ENCODE measurements at regions not wholly inside any gene's neighbourhood (a gene's known extent, or its start where the extent isn't known, plus 50 kb on each side); places are given as distances from the start of the nearest gene placed in this dataset.
"Not testable (repeated sequence)": the region's sequence is repeated elsewhere in the genome, so short reads cannot be mapped to it uniquely, and the experiment has no call there.

DNA sequence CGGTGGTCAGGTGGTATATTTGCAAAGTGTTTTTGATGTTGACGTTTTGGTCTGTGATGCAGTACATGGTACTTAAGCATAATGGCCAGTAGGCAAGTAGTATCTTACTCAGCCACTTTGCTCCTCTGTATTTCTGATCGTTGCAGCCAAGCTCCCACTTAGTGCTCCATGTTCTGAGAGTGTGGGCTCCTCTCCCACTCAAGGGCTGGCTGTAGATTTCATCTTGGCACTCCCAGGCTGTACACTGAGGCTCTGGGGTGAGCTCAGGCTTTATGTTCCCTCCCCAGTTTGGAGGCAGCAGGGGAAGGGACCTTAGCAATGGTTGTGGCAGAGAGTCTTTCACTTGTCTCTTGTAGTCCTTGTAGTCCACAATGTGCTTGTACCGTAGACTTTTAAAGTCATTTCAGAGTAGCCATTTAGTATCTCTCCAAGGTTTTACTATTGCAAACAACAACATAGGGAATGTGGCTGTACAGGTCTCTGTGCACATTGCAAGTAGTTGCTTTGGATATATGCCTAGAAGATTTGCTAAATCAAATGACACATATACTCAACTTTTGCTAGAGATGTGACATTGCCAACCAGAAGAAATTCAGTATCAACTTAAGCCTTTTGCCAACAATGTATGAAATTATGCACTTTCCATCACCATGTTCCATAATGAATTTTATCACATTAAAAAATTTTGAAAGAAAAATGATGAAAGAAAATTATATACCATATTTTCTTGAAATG, 304.3 kb upstream of the CTNND2 start:
- DNase-seq: no peak

DNA sequence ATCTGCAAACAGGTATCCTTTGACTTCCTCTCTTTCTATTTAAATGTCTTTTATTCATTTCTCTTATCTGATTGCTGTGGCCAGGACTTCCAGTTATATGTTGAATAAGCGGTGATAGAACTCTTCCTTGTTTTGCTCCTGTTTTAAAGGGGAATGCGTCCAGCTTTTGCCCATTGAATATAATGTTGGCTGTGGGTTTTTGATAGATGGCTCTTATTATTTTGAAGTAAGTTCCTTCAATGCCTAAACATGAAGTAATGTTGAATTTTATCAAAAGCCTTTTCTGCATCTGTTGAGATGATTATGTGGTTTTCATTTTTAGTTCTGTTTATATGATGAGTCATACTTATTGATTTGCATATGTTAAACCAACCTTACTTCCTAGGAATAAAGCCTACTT, 300.5 kb upstream of the CTNND2 start:
- DNase-seq: no peak

DNA sequence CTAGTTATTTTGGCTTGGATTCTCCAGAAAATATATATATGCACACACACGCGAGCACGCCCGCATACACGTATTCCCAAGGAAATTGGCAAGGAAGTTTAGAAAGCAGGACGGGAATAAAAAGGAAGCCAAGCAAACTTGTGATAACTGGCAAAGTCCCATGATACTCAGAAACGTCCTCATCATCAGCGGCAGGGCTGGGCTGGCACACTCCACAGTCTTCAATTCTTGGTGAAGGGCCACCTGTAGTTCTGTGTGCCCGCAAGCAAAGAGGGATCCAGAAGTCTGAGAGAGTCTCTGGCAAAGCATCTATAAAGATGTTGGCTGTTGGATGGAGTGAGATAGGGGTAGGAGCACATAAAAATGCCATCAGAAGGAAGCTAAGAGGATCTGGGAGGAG, 289.3 kb upstream of the CTNND2 start:
- no peak for DNase-seq

DNA sequence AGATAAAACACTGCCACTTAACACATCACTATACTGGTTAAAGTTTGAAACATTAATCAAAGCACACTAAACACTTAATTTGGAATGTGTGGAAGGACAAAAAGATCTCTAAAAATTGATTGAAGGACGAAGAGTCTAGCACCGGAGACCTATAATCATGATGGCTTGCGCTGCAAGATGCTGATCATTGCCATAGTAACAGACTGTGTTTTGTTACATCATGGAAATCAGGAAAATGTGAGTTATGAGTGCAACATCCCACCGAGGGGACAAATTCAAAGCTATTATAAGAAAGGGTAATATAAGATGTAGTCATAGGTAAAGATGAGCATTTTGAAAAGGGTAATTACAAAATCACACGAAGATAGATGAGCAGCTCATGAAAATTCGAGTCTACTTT, 278.8 kb upstream of the CTNND2 start:
- no peak for DNase-seq

DNA sequence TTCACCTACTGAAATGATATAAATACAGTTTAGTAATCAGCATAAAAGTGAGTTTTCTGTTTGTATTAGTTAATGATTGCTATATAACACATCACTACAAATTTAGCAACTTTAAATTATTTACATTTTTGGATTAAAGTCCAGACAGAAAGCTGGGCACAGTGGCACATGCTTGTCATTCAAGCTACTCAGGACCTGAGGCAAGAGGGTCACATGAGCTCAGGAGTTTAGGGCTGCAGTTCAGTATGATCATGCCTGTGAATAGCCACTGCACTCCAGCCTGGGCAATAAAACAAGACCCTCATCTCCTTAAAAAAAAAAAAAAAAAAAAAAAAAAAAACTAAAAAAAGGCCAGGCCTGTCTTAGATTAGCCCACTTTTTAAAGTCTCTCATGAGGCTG, 273.6 kb upstream of the CTNND2 start:
- no peak for DNase-seq

DNA sequence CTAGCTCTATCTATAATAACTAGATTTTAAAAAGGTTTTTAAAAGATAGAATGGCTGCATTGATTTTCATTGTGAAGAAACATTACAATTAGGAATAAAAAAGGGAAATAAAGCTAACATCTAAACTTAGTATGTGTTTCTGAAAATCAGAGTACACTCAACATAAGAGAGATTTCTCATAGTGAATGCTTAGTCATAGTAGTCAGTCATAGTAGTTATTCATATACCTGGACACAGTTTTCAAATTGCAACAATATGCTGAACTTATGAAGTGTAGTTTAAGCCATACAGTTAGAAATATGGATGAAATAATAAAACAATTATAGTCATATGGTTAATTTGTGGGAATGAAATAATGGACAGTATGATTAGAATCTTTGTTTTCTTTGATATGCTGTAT, 273.0 kb upstream of the CTNND2 start:
- no peak for DNase-seq

DNA sequence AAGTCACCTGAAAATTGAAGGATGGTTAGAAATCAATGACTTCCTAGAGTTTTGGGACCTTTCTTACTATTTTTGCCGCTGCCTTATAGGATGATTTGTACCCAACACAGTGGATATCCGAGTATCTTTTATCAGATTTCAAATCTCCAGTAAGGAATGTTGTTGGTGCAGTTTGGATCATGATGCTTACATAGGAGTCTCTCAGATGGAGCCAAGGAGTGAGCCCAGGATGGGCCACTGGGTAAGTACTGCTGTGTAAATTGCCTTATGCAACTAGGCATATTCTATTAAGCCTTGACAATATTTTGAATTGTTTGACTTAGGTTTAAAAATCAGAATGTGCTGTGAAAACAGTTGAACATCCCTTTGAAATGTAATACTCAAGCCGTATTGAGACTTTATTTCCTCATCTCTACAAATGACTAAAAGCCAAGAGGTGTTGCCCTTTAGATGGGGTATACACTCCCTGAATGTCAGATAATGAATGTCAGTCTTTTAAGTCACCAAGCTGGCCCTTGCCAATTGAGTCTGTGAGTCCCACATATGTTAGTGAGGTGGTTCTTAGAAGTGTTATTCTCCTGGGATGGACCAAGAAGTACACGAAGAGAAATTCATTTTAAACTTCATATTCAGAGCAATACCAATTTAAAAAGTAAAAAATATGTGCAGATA, 271.8 kb upstream of the CTNND2 start:
- DNase-seq: no peak

DNA sequence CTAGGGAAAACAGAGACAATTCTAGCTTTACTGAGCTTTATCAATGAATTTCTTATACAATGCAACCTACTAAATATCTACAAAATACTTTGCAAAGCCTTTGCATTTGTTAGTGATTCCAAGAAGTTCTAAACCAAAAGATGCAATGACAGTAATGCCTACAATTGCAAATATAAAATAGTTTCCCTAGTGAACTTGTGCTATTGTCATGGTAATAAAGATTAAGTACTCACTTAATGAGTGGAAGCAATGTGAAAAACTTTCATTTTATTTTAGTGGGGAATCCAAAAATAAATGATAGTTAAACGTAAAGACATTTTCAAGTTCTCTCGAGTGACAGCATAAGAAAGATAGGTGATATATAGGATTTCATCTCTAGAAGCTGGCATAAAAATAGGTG, 270.5 kb upstream of the CTNND2 start:
- no peak for DNase-seq

DNA sequence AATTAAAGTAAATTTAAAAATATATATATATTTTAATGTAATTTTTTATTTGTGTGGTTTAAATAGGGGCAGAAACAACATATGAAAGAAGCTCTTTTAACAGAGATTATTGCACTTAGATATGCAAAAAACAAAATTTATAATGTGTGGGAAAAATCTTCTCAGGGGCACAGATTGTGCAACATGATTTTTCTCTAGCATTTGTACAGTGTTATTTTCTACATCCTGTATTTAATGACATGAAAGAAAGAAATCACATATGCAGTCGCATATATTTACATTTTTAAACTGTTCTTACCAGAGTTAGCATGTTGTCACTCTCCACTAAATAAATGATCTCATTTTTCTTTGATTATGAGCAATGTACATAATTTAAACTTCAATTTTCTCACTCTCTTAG, 265.3 kb upstream of the CTNND2 start:
- no peak for DNase-seq

DNA sequence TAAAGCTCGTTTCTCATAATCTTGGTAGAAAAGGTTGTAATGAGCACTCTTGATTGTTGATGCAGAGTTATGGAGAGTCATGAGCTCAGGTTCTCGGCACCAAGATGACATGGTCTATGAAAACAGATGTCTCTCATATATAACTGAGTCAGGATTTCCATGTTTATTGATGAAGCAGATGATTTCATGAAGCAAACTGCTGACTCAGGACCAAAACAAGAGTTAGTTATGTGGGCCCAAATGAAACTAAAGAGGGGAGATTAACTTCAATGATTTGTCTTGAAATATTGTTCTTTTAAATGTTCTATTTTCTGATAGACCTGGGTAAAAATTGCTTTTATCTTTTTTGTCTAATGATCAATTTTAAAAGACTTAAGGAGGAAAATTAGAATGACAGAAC, 258.6 kb upstream of the CTNND2 start:
- DNase-seq: no peak

DNA sequence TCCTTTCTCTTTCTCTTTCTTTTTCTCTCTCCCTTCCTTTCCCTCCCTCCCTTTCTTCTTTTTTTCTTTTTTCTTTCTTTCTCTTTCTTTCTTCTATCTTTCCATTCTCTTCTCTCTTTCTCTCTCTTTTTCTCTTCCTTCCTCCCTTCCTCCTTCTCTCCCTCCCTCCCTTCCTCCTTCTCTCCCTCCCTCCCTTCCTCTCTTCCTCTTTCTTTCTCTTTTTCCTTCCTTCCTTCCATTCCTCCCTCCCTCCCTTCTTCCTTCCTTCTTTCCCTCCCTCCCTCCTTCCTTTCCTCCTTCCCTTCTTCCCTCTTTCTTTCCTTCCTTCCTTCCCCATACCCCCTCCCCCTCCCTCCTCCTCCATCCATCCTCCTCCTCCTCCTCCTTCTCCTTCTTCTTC, 243.3 kb upstream of the CTNND2 start:
- no peak for DNase-seq

DNA sequence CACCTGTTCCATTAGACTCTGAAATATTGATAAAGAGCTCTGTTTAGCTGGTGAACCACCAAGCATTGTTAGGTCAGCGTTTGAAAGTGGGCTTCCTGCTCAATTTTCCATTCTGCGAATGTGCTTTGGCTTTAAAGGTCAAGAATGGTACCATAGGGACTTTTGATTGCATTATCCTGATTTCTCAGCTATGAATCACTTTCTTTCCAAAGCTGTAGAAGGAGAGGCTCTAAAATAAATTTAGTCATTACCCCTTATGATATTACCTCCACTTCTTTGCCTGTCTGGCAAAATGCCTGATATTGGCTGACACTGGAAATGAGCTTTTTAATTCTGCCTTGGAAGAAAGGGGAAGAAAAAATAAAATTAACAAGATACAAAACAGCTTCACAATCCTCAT, 237.2 kb upstream of the CTNND2 start:
- DNase-seq: no peak

DNA sequence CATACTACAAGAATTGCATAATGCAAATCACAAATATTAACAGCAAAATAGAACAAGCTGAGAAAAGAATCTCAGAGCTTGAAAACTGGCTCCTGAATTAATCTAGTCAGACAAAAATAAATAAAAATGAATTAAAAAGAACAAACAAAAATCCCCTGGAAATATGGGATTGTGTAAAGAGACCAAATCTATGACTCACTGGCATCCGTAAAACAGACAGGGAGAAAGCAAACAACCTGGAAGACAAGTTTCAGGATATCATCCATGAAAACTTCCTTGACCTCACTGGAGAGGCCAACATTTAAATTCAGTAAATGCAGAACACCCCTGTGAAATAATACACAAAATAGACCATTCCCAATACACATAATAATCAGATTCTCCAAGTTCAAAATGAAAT, 229.3 kb upstream of the CTNND2 start:
- no peak for DNase-seq

DNA sequence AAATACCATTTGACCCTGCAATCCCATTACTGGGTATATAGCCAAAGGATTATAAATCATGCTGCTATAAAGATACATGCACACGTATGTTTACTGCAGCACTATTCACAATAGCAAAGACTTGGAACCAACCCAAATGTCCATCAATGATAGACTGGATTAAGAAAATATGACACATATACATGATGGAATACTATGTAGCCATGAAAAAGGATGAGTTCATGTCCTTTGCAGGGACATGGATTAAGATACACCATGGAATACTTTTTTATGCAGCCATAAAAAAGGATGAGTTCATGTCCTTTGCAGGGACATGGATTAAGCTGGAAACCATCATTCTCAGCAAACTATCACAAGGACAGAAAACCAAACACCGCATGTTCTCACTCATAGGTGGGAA, 226.8 kb upstream of the CTNND2 start:
- DNase-seq: not testable (repeated sequence)

DNA sequence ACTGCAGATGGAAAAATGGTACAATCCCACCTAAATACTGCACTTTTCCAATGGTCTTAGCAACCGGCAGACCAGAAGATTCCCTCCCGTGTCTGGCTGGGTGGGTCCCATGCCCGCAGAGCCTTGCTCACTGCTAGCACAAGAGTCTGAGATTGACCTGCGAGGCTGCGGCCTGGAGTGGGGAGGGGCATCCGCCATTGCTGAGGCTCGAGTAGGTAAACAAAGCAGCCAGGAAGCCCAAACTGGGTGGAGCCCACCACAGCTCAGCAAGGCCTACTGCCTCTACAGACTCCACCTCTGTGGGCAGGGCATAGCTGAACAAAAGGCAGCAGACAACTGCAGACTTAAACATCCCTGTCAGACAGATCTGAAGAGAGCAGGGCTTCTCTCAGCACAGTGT, 221.6 kb upstream of the CTNND2 start:
- no peak for DNase-seq

DNA sequence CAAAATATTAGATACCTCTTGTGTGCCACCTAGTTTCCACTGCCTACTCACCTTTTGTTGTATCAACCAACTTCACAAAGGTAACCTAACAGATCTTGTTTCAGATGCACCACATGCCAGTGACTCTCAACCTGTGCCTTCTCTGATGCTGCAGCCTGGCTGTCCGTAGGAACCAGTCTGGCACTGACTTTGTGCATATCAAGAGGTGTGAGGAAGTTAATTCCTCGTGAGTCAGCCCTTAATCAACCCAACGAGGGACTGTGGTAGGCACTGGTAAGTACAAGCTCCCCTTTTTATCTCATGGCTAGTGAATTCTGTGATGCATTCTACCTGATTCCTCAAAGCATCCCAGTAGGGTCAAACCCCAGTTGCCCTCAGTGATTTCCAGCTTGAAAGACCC, 215.4 kb upstream of the CTNND2 start:
- no peak for DNase-seq

DNA sequence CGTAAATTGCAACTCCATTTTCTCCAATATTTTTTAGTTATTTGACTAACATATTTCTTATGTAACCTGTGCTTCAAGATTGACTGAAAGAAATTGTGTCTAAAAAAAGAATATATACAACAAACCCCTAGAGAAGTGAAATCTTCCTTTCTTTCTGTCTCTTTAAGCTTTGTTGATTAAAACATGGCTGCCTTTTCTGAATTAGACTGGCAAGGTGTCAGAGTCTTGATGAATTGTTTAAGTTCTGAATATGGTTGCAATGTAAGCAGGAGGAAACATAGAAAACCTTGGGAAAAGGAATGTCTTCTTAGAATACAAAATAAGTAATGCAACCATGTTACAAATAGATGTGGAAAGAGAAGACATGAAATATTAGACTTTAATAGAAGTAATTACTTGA, 209.8 kb upstream of the CTNND2 start:
- no peak for DNase-seq

DNA sequence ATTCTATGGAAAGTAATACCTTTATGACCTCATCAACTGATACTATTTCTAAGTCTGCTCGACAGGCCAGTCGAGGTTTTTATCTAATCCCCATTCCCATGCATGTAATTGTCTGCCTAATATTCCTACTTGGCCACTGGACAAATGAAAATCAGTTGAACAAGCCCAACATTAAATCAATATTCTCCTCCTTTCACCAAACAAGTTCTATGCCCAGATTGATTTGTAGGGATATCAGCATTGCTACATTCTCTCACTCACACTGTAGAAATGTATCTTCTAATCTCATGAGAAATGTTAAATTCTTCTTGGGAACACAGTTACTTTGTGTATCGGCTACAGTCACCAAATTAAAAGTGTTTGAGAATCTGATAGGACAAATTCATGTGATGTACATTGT, 208.8 kb upstream of the CTNND2 start:
- no peak for DNase-seq

DNA sequence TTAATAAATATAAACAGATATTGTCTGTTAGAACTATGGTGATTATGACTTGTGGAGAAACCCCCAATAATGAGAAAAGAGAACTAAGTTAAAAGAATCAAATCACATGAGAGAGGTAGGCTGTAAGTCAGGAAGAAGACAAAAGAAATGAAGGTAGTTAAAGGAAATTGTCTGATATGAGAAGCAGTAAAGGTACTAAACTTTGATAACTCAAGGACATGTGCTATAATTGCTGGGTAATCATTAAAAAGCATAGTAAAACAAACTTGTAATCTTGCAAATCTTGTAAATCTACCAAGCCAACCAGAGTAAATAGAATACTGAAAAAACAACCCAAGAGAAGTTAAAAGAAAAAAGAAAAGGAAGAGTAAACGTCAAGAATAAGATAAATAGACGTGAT, 207.0 kb upstream of the CTNND2 start:
- no peak for DNase-seq

DNA sequence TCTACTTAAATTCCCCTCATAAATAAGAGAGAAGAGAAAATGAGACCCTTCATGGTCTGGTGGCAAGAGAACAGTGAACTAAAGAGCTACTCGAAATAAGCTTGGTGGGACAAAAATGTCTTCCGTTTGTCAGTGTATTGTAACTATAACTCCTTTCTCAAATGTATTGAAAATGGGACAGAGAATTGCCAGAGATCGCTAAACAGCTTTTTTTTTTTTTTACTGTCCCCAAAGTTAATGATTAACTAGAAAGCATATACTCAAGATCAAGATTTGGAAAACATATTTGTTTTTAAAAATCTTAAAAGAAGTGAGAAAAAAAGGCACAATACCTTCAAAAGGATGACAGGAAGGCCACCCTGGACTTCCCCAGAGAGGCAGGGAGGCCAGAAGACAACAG, 206.4 kb upstream of the CTNND2 start:
- DNase-seq: no peak

DNA sequence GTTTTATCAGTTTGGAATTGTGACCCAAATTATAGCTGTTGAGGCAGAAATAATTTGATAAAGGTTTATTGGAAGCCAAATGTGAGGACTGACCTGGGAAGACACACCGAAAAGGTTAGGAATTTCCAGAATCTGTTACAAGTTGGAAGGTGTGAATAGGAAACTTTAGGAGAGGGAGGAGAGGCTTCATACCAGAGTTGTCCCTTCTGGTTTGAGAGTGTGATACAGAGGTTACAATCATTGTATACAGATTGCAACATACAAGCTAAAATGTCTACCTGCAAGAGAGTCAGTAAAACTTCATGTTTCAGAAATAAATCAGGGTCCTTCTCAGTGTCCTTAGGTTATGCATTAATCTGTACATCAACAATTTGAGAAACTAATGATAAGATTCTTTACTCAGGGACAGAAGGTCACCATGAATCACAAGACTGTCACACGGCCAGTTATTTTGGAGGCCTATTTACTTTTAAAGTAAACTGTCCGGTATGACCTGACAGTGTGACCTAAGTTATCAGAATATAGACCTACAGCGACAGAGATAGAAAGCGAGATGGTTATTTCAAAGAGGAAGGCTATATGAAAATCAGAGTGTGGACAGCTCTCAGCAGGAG, 204.9 kb upstream of the CTNND2 start:
- DNase-seq: no peak

DNA sequence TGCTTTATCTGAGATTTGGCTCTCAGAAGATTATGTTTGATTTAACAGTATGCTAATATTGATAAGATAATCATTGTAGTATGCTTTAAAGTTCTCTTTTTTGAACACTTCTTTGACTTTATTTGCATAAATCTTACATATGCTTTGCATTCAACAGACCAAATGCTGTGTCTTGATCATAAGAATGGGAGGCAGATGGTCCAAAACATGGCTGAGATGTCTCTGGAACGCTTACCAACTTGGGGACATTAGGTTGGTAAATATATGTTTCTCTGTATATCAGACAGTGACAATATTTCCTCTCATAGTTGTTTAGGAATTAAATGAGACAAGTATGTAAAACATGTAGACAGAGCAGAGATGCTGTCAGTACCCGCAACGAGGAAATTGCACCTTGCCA, 197.9 kb upstream of the CTNND2 start:
- DNase-seq: no peak

DNA sequence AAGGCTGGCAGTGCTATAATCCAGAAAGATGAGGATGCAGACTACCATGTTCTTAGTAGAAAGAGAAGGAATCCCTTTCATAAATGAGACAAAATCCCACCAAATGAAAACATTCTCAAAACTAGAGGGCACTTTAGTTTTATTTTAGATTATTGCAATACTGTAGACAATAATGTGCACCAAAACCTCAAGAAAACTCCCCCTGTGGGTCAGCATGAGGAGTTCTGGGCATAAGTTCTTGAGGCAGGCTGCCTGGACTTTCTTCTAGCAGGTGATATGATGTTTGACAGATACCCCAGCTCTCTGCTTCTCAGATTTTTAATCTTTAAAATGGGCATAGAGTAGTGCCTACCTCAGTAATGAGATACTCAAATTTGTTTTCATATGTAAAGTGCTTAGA, 196.3 kb upstream of the CTNND2 start:
- no peak for DNase-seq

DNA sequence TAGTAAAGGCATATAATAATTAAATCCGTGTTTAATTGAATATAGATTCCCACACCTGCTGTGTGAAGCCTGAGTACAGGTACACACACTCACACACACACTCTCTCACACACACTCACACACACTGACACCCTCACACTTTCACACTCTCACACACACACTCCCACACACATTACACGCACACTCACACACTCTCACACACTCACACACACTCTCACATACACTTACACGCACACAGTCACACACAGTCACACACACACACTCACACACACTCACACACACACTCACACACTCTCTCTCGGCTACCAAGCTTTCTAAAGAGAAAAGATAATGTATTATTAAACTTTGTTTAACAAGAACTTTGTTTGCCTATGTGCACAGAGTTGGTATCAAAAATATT, 195.1 kb upstream of the CTNND2 start:
- no peak for DNase-seq

DNA sequence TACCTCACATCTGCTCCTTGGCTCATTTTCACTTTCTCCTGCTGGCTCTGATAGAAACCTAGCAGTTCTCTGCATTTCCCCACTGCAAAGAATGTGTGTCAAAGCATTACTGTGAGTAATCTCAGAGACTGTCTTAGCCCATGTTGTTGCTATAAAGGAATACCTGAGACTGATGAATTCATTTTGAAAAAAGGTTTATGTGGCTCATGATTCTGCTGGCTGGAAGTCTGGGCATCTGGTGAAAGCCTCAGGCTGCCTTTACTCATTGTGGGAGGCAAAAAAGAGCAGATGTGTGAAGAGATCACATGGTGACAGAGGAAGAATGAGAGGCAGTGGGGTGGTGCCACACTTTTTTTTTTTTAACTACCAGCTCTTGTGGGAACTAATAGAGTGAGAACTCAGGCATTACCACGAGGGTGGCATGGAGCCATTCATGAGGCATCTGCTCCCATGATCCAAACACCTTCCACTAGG, 191.6 kb upstream of the CTNND2 start:
- DNase-seq: no peak

Data from islet precursor cell (in vitro differentiated cells).